Lower lobe of right lung (tissue), 2 donors: ENCODE measurements at regions not wholly inside any gene's neighbourhood (a gene's known extent, or its start where the extent isn't known, plus 50 kb on each side); places are given as distances from the start of the nearest gene placed in this dataset.
"Not testable (repeated sequence)": the region's sequence is repeated elsewhere in the genome, so short reads cannot be mapped to it uniquely, and the experiment has no call there.

Experiments used
- ATAC-seq, 2 donors: fragments of 200-7000 bp; cut with Tn5 transposase; one replicate each; pipeline ENCODE4 v1.9.1; 2020 to 2022; ENCODE audit warnings: mild to moderate bottlenecking in 2 of 2, moderate library complexity in 2 of 2
- DNase-seq: peaks from one replicate; pipeline ENCODE4 v3.0.0-alpha.2; 2020
- H3K27ac ChIP-seq: fragments of 200-600 bp; one replicate; pipeline ENCODE4 v1.8.0; 2022
- H3K27me3 ChIP-seq: fragments of 200-600 bp; one replicate; pipeline ENCODE4 v1.8.0; 2022; ENCODE audit warnings: low read depth
- H3K36me3 ChIP-seq: fragments of 200-600 bp; one replicate; pipeline ENCODE4 v1.8.0; 2022; ENCODE audit warnings: mild to moderate bottlenecking
- H3K4me1 ChIP-seq: fragments of 200-600 bp; one replicate; pipeline ENCODE4 v1.8.0; 2022
- H3K4me3 ChIP-seq: fragments of 200-600 bp; one replicate; pipeline ENCODE4 v1.8.0; 2022; ENCODE audit warnings: mild to moderate bottlenecking
- H3K9me3 ChIP-seq: fragments of 200-600 bp; one replicate; pipeline ENCODE4 v1.8.0; 2022
- CTCF ChIP-seq: fragments of 200-600 bp; IDR thresholded peaks from one replicate; pipeline ENCODE4 v1.8.0; 2022; ENCODE audit warnings: antibody characterized with exemption, mild to moderate bottlenecking
- intact Hi-C: fragments of 100-400 bp; cut with DNase I; formaldehyde crosslinking; loops from one replicate; pipeline ENCODE4 v1.11.0; 2022
- donor health status: DM: no; HTN: yes; CAD: no; lungs with severe emphysema.

GRCh38 chr2:185676316-185676715 lies 62.3 kb upstream of the FSIP2 start:
- H3K4me3 ChIP-seq = no peak overlapping the region
- ATAC-seq = no peak
- no peak overlapping the region for H3K27ac ChIP-seq
- no peak for DNase-seq
- no peaks in the 10 kb centered on the region for H3K4me1 ChIP-seq
- H3K36me3 ChIP-seq = no peaks in the 10 kb centered on the region
- H3K27me3 ChIP-seq = no peaks in the 10 kb centered on the region
- H3K9me3 ChIP-seq = no peaks in the 10 kb centered on the region
- intact Hi-C loops = no loop called here
- no peak for TF ChIP-seq CTCF

- not testable (repeated sequence) for ATAC-seq
Measured at GRCh38 chr2:185687001-185687400, 51.6 kb upstream of the FSIP2 start.

GRCh38 chr2:185687967-185688366 lies 50.6 kb upstream of the FSIP2 start:
- intact Hi-C loops = no loop called here
- Histone ChIP-seq H3K4me3 (no peak overlapping the region), H3K27me3 (no peaks in the 10 kb centered on the region), H3K4me1 (no peaks in the 10 kb centered on the region), H3K9me3 (no peaks in the 10 kb centered on the region), H3K27ac (no peak overlapping the region), H3K36me3 (no peaks in the 10 kb centered on the region)
- ATAC-seq (no peak), DNase-seq (no peak)
- no peak for TF ChIP-seq CTCF

More at GRCh38 chr2:185687001-185687400, 51.6 kb upstream of the FSIP2 start:
- H3K4me3 ChIP-seq, intact Hi-C loops, H3K27me3 ChIP-seq, H3K4me1 ChIP-seq, H3K9me3 ChIP-seq, H3K36me3 ChIP-seq, DNase-seq, H3K27ac ChIP-seq: not testable (repeated sequence)
